Karpas-422 (cell line): ENCODE measurements at regions not wholly inside any gene's neighbourhood (a gene's known extent, or its start where the extent isn't known, plus 50 kb on each side); places are given as distances from the start of the nearest gene placed in this dataset.
"Not testable (repeated sequence)": the region's sequence is repeated elsewhere in the genome, so short reads cannot be mapped to it uniquely, and the experiment has no call there.

Experiments used
- DNase-seq: peaks from one replicate; pipeline ENCODE4 v3.0.0-alpha.2; 2015
- H2AFZ ChIP-seq: fragments of 200-600 bp; sonication (generic); 2 replicates; pipeline ENCODE4 v1.6.1; 2014; ENCODE audit warnings: antibody characterized with exemption, low read length, mixed read lengths
- H3K27ac ChIP-seq: fragments of 200-600 bp; sonication (generic); 2 replicates; pipeline ENCODE4 v1.5.1; 2014; ENCODE audit warnings: mild to moderate bottlenecking, low read length, moderate library complexity
- H3K27me3 ChIP-seq: fragments of 200-600 bp; sonication (generic); 2 replicates; pipeline ENCODE4 v1.6.1; 2014; ENCODE audit warnings: low read length, mixed read lengths
- H3K36me3 ChIP-seq: fragments of 200-600 bp; sonication (generic); 2 replicates; pipeline ENCODE4 v1.6.1; 2014; ENCODE audit warnings: low read length, mixed read lengths; ENCODE audit not compliant: insufficient read depth
- H3K4me1 ChIP-seq: fragments of 200-600 bp; sonication (generic); 2 replicates; pipeline ENCODE4 v1.6.1; 2014; ENCODE audit warnings: mild to moderate bottlenecking, low read length, mixed read lengths
- H3K4me2 ChIP-seq: fragments of 200-600 bp; sonication (generic); 2 replicates; pipeline ENCODE4 v1.6.1; 2014; ENCODE audit warnings: low read length, low read depth, mild to moderate bottlenecking; ENCODE audit not compliant: poor library complexity, severe bottlenecking
- H3K4me3 ChIP-seq: fragments of 200-600 bp; sonication (generic); 2 replicates; pipeline ENCODE4 v1.5.1; 2014; ENCODE audit warnings: mild to moderate bottlenecking, antibody characterized with exemption, low read length, mixed read lengths
- H3K79me2 ChIP-seq: fragments of 200-600 bp; sonication (generic); 2 replicates; pipeline ENCODE4 v1.6.1; 2014; ENCODE audit warnings: mild to moderate bottlenecking, low read length, mixed read lengths
- H3K9ac ChIP-seq: fragments of 200-600 bp; sonication (generic); 2 replicates; pipeline ENCODE4 v1.6.0; 2014; ENCODE audit warnings: low read length
- H3K9me2 ChIP-seq: fragments of 200-600 bp; sonication (generic), shearing (Covaris generic); replicated peaks from 2 replicates; pipeline ENCODE4 v1.6.0; 2014; ENCODE audit warnings: mild to moderate bottlenecking, low read length, moderate library complexity; ENCODE audit not compliant: insufficient read depth
- H3K9me3 ChIP-seq: fragments of 300-700, 200-600 bp; sonication (generic); 2 replicates; pipeline ENCODE4 v1.6.1; 2014; ENCODE audit warnings: low read length, mixed read lengths
- H4K20me1 ChIP-seq: fragments of 200-600 bp; sonication (generic); 2 replicates; pipeline ENCODE4 v1.6.1; 2014; ENCODE audit warnings: mild to moderate bottlenecking, antibody characterized with exemption, low read length, low read depth; ENCODE audit not compliant: insufficient read depth

GRCh38 chr12:46585854-46586621, 213.5 kb upstream of the SLC38A2 start:
- no peak overlapping the region for H3K9ac ChIP-seq
- no peaks in the 10 kb centered on the region for H4K20me1 ChIP-seq
- H3K79me2 ChIP-seq, result no peaks in the 10 kb centered on the region
- no peaks in the 10 kb centered on the region for H3K36me3 ChIP-seq
- DNase-seq, result no peak
- no peaks in the 10 kb centered on the region for H3K4me1 ChIP-seq
- H3K9me2 ChIP-seq, result no peaks in the 10 kb centered on the region
- H3K4me3 ChIP-seq, result no peak overlapping the region
- H3K27ac ChIP-seq, result no peak overlapping the region
- no peaks in the 10 kb centered on the region for H3K9me3 ChIP-seq
- H2AFZ ChIP-seq, result no peak overlapping the region
- no peaks in the 10 kb centered on the region for H3K27me3 ChIP-seq
- H3K4me2 ChIP-seq, result no peak overlapping the region

- not testable (repeated sequence) for H3K79me2 ChIP-seq, H3K27me3 ChIP-seq, H3K27ac ChIP-seq, H3K9ac ChIP-seq, H3K9me3 ChIP-seq, H3K4me3 ChIP-seq, H4K20me1 ChIP-seq, H2AFZ ChIP-seq, H3K9me2 ChIP-seq, H3K4me2 ChIP-seq, DNase-seq, H3K36me3 ChIP-seq, H3K4me1 ChIP-seq
These were observed 211.5 kb upstream of the SLC38A2 start for GRCh38 chr12:46584098-46584497.

GRCh38 chr12:46581990-46582389, 209.4 kb upstream of the SLC38A2 start:
- H3K9ac ChIP-seq, H3K4me1 ChIP-seq, H3K36me3 ChIP-seq, H3K79me2 ChIP-seq, DNase-seq, H3K27ac ChIP-seq, H3K27me3 ChIP-seq, H4K20me1 ChIP-seq, H2AFZ ChIP-seq, H3K4me2 ChIP-seq, H3K9me2 ChIP-seq, H3K4me3 ChIP-seq, H3K9me3 ChIP-seq: not testable (repeated sequence)

- Histone ChIP-seq H3K9ac (no peak overlapping the region), H3K27me3 (no peaks in the 10 kb centered on the region), H3K9me3 (no peaks in the 10 kb centered on the region), H4K20me1 (no peaks in the 10 kb centered on the region), H3K9me2 (no peaks in the 10 kb centered on the region), H3K27ac (no peak overlapping the region), H3K36me3 (no peaks in the 10 kb centered on the region), H3K4me3 (no peak overlapping the region), H3K4me1 (no peaks in the 10 kb centered on the region), H3K79me2 (no peaks in the 10 kb centered on the region), H3K4me2 (no peak overlapping the region), H2AFZ (no peak overlapping the region)
- DNase-seq, result no peak
These were observed 207.9 kb upstream of the SLC38A2 start for GRCh38 chr12:46580445-46580844.

- no peaks in the 10 kb centered on the region for H4K20me1 ChIP-seq
- H3K4me3 ChIP-seq, result no peak overlapping the region
- DNase-seq, result no peak
- H3K27me3 ChIP-seq, result no peaks in the 10 kb centered on the region
- H3K36me3 ChIP-seq, result no peaks in the 10 kb centered on the region
- H3K9me2 ChIP-seq, result no peaks in the 10 kb centered on the region
- H3K27ac ChIP-seq, result no peak overlapping the region
- no peak overlapping the region for H3K4me2 ChIP-seq
- H2AFZ ChIP-seq, result no peak overlapping the region
- H3K79me2 ChIP-seq, result no peaks in the 10 kb centered on the region
- H3K4me1 ChIP-seq, result no peaks in the 10 kb centered on the region
- H3K9me3 ChIP-seq, result no peaks in the 10 kb centered on the region
- no peak overlapping the region for H3K9ac ChIP-seq
These were observed 206.9 kb upstream of the SLC38A2 start for GRCh38 chr12:46579474-46579873.

- Histone ChIP-seq H3K36me3 (no peaks in the 10 kb centered on the region), H3K9ac (no peak overlapping the region), H3K79me2 (no peaks in the 10 kb centered on the region), H2AFZ (no peak overlapping the region), H3K4me1 (no peaks in the 10 kb centered on the region), H3K27me3 (no peaks in the 10 kb centered on the region), H3K9me3 (no peaks in the 10 kb centered on the region), H3K9me2 (no peaks in the 10 kb centered on the region), H3K4me2 (no peak overlapping the region), H4K20me1 (no peaks in the 10 kb centered on the region), H3K4me3 (no peak overlapping the region), H3K27ac (no peak overlapping the region)
- DNase-seq, result no peak
These were observed 205.8 kb upstream of the SLC38A2 start for GRCh38 chr12:46578190-46578982.

- no peaks in the 10 kb centered on the region for H3K4me1 ChIP-seq
- H3K4me2 ChIP-seq, result no peak overlapping the region
- H3K9ac ChIP-seq, result no peak overlapping the region
- no peaks in the 10 kb centered on the region for H3K27me3 ChIP-seq
- H3K36me3 ChIP-seq, result no peaks in the 10 kb centered on the region
- H3K9me2 ChIP-seq, result no peaks in the 10 kb centered on the region
- H3K79me2 ChIP-seq, result no peaks in the 10 kb centered on the region
- DNase-seq, result no peak
- no peak overlapping the region for H3K27ac ChIP-seq
- no peaks in the 10 kb centered on the region for H4K20me1 ChIP-seq
- no peaks in the 10 kb centered on the region for H3K9me3 ChIP-seq
- no peak overlapping the region for H2AFZ ChIP-seq
- no peak overlapping the region for H3K4me3 ChIP-seq
These were observed 204.6 kb upstream of the SLC38A2 start for GRCh38 chr12:46577063-46577776.

GRCh38 chr12:46574847-46575246, 202.3 kb upstream of the SLC38A2 start:
- no peak overlapping the region for H2AFZ ChIP-seq
- no peak overlapping the region for H3K27ac ChIP-seq
- H3K9me3 ChIP-seq, result no peaks in the 10 kb centered on the region
- no peaks in the 10 kb centered on the region for H3K36me3 ChIP-seq
- H3K4me1 ChIP-seq, result no peaks in the 10 kb centered on the region
- no peak for DNase-seq
- no peaks in the 10 kb centered on the region for H3K9me2 ChIP-seq
- H3K4me2 ChIP-seq, result no peak overlapping the region
- H3K79me2 ChIP-seq, result no peaks in the 10 kb centered on the region
- H4K20me1 ChIP-seq, result no peaks in the 10 kb centered on the region
- no peaks in the 10 kb centered on the region for H3K27me3 ChIP-seq
- H3K4me3 ChIP-seq, result no peak overlapping the region
- H3K9ac ChIP-seq, result no peak overlapping the region
